Left hindlimb (tissue), 1 donor: ENCODE measurements at regions not wholly inside any gene's neighbourhood (a gene's known extent, or its start where the extent isn't known, plus 50 kb on each side); places are given as distances from the start of the nearest gene placed in this dataset.
"Not testable (repeated sequence)": the region's sequence is repeated elsewhere in the genome, so short reads cannot be mapped to it uniquely, and the experiment has no call there.

Experiments used
- DNase-seq: peaks from one replicate; pipeline ENCODE4 v3.0.0-alpha.2; 2018

DNA sequence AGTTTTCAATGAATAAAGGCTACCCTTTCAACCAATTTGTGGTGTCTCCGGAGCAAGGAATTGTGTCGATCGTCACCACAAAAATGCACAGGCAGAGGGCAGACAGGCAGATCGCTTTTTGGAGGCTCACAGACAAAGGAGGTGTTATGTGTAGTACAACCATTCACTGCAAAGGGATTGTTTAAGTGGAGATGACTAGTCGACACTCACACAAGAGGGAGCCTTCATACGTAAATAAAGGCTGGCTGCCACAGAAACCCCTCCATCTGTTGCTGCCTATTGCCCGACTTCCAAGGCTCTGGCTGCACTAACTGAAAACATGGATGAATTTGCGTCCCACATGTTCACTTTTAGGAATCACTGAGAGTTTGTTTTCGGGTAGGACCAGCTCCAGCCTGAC lies 281.1 kb downstream of the NKX6-1 start:
- DNase-seq, result no peak

DNA sequence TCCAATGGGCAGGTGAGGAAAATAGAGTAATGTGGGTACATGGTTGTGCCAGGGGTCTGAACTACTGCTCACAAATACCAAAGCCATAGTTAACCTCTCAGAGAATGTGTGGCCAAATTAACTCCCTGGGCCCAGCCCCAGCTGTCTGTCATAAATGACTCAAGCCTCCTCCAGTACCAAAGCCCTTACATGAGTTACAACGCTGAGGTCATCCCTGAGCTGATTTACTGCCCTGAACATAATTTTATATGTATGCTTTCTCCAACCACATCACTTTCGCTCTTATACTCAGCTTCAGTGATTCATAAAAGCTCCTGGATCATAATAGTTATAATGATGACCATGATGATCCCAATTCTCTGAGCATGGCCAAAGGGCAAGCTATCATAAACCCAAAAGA lies 283.9 kb downstream of the NKX6-1 start:
- DNase-seq, result no peak

DNA sequence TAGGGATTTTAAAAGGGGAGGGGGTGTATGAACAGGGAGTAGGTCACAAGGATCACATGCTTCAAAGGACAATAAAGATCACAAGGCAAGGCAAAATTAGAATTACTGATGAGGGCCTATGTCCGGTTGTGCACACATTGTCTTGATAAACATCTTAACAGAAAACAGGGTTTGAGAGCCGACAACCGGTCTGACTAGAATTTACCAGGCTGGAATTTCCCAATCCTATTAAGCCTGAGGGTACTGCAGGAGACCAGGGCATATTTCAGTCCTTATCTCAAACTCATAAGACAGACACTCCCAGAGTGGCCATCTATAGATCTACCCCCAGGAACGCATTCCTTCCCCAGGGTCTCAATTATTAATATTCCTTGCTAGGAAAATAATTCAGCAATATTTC lies 292.9 kb downstream of the NKX6-1 start:
- DNase-seq, result not testable (repeated sequence)

DNA sequence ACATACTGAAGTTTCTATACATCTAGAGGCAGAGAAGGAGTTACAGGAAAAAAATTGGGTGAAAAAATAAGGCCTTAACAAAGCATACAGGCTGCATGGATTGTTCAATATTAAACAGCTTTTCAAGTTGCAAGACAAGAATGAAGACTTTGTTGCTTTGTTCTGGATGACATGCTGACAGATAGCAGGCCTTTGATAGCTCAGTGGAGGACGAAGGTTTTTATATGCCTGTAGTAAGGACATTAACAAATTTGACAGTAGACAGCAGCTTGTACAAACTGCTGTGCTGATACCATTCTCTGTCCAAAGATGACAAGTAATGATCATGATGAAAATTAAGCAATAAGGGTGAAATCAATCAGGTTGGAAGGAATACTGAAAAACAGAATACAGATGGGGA lies 309.9 kb downstream of the NKX6-1 start:
- DNase-seq, result no peak

DNA sequence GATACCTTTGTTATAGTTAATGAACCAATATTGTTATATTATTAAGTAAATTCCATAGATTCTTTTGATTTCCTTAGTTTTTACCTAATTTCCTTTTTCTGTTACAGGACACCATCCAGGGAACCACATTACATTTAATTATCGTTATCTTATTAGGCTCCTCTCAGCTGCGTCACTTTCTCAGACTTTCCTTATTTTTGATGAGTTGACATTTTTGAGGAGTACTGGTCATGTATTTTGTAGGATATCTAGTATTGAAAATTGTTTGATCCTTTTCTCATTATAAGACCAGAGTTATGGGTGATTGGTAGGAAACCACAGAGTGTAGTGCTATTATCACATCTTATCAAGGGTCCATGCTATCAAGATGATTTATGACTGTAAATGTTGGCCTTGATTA lies 319.7 kb downstream of the NKX6-1 start:
- no peak for DNase-seq

DNA sequence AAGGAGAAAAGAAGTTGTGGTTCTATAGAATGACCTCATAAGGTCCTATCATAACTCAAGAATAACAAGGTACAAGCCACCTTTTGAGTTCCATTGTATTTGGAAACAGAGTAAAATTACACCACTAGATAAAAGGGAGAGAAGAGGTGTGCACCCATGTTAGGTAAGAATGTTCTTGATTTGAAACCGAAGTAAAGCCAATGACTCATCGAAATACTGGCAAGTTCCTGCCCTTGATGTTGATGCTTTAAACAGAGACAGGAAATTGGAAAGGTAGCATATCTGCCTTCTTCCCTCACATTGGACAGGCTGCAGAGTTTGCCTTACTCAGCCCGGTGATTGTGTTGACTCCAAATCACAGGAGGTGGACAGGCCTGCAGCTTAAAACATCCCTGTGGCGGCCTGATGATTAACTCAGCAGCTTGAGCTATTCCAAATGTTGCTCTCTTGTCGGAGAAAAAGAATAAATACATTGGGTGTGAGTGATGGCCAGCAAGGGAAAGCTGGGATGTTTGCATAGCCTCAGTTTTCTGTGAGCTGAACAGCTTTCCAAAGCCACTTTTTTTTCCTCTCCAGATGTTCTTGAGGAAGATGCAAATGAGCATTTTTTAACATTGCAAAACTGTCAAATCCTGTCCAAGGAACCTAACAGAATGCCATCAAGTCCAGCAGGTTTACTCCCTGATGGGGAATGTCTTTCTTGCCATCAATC lies 321.1 kb downstream of the NKX6-1 start:
- DNase-seq, result no peak

DNA sequence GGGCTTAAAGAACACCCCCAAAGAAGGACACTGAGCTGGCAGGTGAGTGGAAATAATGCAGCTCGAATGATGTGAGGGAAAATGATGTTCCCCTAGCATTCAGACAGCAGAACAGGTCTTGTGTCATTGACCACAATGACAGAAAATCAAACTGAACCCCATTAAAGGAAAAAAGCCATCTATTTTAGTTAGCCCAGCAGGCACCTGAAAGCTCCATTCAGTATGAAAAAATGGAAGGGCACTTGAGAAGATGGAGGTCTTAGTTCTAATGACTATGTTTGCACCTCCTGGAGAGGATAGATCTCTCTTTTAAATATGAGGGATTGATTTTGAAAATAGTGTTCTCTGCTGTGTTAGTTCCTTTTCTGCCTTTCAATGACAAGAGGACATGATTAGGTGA lies 323.1 kb downstream of the NKX6-1 start:
- no peak for DNase-seq

DNA sequence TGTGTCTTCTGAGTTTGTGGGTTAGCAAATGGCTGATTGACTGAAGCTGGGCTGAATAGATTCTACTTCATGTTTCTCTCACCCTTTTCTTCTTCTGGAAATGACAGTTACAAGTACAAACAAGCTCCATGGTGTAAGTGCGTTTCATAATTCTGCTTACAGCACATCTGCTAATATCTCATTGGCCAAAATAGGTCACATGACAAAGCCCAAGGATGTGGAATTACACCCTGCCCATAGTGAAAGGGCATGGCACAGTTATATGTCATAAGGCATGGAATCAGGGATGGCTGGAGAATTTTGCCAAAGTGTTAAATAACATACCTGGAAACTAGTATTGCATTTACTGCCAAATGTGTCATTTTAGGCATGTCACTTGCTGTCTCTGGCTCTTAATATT lies 327.2 kb downstream of the NKX6-1 start:
- no peak for DNase-seq

DNA sequence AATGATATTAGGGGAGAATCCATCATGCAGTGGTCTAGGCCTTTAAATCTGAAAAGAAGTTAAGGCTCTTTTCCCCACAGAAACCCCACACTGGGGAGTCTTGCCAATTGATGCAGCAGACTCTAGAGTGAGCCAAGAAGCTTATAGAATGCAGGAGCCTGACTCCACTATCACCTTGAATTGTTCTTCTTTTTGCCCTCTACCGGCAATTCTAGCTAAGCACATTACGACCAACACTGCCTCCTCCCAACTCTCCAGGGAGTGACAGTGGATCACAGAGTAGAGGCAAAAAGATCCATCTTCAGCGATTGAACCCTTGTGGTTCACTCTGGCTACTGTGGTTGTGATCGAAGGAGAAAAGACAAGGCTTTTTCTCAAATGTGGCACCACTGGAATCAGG lies 331.5 kb downstream of the NKX6-1 start:
- DNase-seq, result no peak

DNA sequence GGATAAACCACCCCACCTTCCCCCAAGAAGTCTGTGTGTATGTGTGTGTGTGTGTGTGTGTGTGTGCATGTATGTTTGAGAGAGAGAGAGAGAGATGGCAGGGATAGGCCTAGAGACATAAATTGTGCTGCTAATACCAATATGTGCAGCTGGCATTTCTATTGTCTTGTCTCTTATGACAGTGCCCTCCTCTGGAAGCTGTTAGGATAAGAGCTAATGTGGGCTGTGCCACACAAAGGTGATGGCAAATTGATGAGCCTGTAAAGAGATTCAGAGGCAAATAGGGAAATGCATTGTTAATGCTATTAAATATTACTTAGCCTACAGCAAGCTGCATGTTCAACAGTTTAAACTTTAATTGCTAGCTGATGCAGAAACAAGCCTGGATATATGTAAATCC lies 332.0 kb downstream of the NKX6-1 start:
- DNase-seq, result no peak

DNA sequence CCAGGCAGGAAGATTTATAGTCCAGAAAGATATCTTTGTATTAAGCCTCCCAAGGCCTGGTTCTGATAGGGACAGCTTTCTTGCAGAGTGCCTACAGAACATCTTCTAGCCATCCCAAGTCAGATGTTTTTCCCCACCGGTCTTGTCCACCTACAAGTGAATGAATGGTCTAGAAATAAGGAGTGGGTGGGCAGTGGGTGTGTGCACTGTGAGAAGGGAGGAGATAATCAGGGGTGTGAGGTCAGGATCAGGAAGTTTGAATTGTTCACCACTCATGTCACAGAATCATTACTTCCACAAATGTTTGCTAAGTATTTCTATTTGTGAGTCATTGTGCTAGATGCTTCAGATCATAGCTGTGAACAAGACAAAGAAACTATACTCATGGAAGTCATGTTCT lies 332.6 kb downstream of the NKX6-1 start:
- no peak for DNase-seq

DNA sequence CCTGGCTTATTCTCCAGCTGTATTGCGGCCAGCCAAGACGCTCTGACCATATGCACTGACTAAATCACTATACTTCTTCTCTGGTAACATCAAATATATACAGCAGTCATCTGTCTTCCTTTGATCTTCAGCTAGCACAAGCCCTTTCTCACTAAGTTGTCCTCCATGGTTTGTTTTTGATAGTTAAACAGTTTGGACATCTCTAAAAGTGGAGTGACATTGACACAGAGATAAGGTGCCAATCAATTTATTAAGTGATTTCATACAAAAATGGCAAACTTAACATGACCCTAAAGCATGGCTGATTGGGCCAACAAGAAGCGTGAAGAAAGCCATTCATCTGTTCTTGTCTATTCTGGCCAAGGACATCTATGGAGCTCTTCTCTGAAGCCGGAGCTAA lies 334.9 kb downstream of the NKX6-1 start:
- DNase-seq, result no peak

DNA sequence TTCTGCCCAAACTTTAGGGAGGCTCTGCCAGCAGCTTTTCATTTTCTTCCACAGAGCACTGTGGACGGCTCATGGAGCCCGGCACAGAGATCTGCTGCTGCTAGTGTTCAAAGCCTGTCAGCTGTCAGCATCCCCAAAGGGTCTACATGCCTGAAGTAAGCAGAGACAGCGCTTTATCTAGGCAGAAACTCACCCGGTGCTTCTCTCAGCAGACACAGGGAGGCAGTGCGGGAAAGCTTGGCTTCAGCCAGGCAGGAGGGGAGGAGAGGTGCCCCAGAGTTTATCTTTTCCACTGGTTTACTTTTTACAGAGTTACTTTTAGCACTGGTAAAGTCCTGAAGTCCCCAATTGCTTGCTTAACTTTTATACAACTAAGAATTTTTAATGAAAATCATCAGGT lies 339.3 kb downstream of the NKX6-1 start:
- DNase-seq, result no peak

DNA sequence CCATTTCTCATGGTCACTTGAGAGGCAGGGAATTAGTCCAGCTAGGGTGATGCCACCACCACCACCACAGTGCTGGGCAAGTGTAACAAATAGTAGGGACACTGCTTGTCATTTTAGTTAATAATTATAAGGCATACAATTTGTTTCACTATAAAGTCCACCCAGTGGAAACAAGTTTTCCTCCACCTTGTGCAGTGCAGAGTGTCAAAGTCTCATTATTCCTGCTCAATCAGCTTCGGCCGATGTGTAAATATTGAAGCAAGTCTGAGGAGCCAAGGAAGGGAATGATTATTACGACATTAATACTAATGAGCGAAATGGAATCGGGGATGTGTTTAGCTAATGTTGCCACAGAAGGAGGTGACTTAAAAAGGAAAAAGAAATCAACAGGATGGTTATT lies 340.4 kb downstream of the NKX6-1 start:
- DNase-seq, result no peak

DNA sequence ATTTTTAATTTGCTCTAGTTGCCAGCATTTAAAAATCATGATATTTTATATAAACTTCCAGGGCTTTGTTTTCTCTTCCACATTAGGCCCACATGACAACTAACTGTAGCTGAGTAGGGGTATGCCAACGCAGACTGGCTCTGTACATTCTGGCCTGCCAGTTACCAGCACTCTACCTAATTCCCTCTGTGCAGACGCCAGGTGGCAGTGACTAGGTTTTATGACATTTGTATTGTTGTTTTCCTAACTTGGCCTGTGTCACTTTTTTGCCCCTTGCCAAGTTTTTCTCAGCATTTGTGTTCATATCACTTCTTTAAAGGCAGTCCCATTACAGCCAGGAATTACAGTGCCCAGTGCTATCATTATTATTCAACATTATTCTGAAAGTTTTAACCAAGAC lies 347.5 kb downstream of the NKX6-1 start:
- DNase-seq, result no peak

DNA sequence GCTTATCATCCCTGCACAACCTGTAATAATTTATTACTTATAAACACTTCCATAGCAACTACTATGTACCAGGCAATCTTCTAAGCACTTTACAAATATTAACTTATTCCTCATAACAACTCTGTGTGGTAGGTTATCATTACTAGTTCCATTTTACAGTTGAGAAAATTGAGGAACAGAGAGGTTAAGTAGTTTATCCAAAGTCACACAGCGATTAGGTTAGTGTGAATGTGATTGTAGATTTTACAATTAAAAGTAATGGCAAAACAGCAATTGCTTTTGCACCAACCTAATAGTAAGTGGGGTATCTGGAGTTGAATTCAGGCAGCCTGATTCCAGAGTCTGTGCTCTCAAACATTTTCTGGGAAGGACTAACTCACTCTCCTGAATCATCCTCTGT lies 348.9 kb downstream of the NKX6-1 start:
- no peak for DNase-seq

DNA sequence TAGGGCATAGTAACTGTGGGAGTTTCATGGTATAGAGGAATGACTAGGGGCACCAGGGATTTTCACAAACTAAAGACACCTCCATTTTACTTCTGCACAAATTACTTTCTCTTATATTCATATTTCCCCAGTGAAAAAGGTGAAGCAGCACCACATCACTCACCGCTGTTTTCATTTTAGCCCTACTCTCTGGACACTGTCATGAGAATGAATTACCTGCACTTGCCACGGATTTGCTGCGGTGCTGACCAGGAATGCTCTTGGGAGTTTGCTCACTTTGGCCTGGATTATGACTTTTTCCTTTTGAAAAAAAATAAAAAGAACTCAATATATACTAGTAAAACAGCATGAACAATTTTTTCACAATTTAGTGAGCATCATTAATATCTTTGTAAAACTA lies 351.3 kb downstream of the NKX6-1 start:
- no peak for DNase-seq

DNA sequence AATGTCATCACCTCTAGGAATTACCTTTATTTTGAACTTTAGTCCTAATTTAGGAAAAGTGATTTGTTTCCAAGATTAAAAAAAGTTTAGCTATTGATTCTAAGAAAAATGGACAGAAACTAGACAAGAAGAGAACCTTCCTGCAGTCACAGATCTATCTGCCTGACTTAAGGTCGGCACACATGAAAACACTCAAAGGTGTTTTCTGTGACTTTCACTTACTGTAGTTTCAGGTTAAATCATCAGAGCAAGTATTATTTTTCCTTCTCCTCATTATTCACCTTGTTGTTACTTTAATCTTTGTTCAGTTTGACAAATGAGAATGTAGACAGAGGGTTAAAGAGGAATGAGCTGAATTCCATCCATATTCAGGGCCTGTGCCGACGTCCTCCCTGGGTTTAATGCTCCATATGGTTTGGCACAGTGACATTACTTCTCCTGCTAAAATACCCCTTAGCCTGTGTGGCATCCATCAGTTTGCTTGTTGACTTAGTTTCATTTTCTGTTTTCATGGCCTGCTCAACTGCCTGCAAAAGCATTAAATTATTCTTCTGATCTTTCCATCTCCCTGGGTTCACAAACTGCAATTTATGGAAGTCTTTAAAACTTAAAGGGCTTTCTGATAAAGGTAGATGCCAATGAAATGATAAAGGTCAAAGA lies 352.7 kb downstream of the NKX6-1 start:
- DNase-seq, result no peak

DNA sequence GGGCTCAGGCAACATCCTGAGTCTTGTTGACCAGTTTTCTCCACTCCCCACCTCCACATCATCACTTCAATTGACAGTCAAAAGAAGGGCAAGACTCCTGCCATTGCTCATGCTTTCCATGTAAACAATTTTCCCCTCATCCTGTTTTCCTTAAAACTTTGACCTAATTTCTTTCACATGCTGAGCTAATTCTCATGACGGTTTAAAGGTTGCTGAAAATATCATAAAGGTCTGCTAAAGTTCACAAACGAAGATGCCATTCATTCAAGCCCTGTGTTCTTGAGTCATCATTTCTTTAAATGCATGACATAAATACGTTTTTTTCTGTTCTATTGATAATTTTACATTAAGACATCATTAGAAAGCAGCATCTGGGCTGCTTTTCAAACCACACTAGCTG lies 353.9 kb downstream of the NKX6-1 start:
- DNase-seq, result no peak

DNA sequence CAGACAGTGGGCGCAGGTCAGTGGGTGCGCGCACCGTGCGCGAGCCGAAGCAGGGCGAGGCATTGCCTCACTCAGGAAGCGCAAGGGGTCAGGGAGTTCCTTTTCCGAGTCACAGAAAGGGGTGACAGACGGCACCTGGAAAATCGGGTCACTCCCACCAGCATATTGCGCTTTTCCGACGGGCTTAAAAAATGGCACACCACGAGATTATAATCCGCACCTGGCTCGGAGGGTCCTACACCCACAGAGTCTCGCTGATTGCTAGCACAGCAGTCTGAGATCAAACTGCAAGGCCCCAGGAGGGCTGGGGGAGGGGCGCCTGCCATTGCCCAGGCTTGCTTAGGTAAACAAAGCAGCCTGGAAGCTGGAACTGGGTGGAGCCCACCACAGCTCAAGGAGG lies 372.2 kb downstream of the NKX6-1 start:
- DNase-seq, result not testable (repeated sequence)

DNA sequence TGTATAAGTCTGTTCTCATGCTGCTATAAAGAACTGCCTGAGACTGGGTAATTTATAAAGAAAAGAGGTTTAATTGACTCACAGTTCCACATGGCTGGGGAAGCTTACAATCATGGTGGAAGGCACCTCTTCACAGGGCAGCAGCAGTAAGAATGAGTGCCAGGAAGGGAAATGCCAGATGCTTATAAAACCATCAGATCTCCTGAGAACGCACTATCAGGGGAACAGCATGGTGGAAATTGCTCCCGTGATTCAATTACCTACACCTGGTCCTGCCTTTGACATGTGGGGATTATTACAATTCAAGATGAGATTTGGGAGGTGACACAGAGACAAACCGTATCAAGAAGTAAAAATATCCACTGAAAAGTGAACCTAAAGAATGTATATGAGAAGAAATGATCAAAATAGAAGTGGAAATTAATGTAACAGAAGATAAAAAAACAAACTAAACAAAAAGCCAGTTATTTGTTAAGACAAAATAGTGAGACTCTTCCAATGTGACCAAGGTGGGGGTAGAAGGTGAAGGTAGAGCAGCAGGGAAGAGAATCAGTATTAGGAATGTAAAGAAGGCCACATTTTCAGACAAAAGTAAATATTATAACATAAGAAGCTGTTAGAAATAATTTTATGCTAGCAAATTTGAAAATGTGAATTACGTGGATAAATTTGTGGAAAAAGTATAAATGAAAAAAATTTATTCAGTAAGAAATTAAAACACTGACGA lies 372.9 kb downstream of the NKX6-1 start:
- no peak for DNase-seq

DNA sequence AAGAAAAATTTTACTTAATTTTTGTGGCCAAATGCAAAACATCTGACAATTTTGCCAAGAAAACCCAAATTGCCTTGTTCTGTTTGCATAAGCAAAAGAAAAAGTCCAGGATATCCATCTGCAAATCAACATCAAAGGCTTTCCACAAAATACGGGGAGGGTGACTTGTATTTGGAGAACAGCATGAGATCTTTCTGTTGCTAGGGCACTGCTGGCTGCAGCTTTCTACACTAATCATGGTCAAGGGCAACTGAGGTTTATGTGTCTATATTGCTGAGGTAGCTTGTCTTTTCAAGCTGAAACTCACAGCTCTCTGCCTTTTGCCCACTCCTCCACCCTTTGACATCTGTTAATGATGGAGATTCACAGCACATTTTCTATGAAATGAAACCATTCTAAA lies 389.1 kb downstream of the NKX6-1 start:
- no peak for DNase-seq

DNA sequence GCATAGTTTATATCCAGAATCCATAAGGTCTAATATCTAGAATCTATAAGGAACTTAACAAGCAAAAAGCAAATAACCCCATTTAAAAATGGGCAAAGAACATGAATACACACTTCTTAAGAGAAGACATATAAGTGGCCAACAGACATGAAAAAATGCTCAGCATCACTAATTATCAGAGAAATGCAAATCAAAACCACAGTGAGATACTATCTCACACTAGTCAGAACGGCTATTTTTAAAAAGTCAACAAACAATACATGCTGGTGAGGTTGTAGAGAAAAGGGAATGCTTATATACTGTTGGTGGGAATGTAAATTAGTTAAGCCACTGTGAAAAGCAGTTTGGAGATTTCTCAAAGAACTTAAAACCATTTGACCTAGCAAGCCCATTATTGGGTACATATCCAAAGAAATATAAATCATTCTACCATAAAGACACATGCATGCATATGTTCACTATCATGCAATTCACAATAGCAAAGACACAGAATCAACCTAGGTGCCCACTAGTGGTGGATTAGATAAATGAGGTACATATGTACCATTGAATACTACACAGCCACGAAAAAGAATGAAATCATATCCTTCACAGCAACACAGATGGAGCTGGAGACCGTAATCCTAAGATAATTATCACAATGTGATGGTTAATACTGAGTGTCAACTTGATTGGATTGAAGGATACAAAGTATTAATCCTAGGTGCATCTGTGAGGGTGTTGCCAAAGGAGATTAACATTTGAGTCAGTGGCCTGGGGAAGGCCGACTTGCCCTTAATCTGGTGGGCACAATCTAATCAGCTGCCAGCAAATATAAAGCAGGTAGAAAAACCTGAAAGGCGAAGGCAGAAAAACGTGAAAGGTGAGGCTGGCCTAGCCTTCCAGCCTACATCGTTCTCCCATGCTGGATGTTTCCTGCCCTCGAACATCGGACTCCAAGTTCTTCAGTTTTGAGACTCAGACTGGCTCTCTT lies 397.2 kb downstream of the NKX6-1 start:
- DNase-seq, result not testable (repeated sequence)
